Effector memory CD4-positive, alpha-beta T cell (primary cell): ENCODE measurements at regions not wholly inside any gene's neighbourhood (a gene's known extent, or its start where the extent isn't known, plus 50 kb on each side); places are given as distances from the start of the nearest gene placed in this dataset.

ENCODE experiments used
- DNase-seq, 3 donors: peaks; one replicate each; pipeline ENCODE4 v3.0.0-alpha.2; 2020
- H3K27ac ChIP-seq: 2 replicates; pipeline ENCODE4 v1.7.0; 2013; ENCODE audit warnings: mild to moderate bottlenecking, low read length, moderate library complexity; ENCODE audit not compliant: insufficient read depth, poor library complexity, severe bottlenecking
- H3K27me3 ChIP-seq: replicated peaks from 2 replicates; pipeline ENCODE4 v1.7.0; 2013; ENCODE audit warnings: mild to moderate bottlenecking, low read length; ENCODE audit not compliant: insufficient read depth, control insufficient read depth, poor library complexity, severe bottlenecking
- H3K36me3 ChIP-seq: 2 replicates; pipeline ENCODE4 v1.7.0; 2013; ENCODE audit warnings: mild to moderate bottlenecking, low read length, moderate library complexity; ENCODE audit not compliant: control insufficient read depth, insufficient read depth
- H3K4me1 ChIP-seq: 2 replicates; pipeline ENCODE4 v1.7.0; 2013; ENCODE audit warnings: low read length, mild to moderate bottlenecking; ENCODE audit not compliant: control insufficient read depth, insufficient read depth, poor library complexity, severe bottlenecking
- H3K4me3 ChIP-seq: 2 replicates; pipeline ENCODE4 v1.7.0; 2013; ENCODE audit warnings: low read length, low read depth, mild to moderate bottlenecking; ENCODE audit not compliant: insufficient read depth, poor library complexity, severe bottlenecking
- H3K9me3 ChIP-seq: 2 replicates; pipeline ENCODE4 v1.7.0; 2013; ENCODE audit warnings: mild to moderate bottlenecking, low read length, moderate library complexity; ENCODE audit not compliant: control insufficient read depth

- no peaks in the 10 kb centered on the region for H3K36me3 ChIP-seq
- no peaks in the 10 kb centered on the region for H3K9me3 ChIP-seq
- H3K4me3 ChIP-seq, result no peak overlapping the region
- no peak overlapping the region for H3K27ac ChIP-seq
- DNase-seq, result no peak
- H3K4me1 ChIP-seq, result no peaks in the 10 kb centered on the region
- H3K27me3 ChIP-seq, result no peaks in the 10 kb centered on the region
Observed at GRCh38 chr10:2083591-2083990, 346.3 kb upstream of the ADARB2 start.

GRCh38 chr10:2081501-2081900 lies 344.2 kb upstream of the ADARB2 start:
- no peak overlapping the region for H3K27ac ChIP-seq
- no peak for DNase-seq
- H3K36me3 ChIP-seq, result no peaks in the 10 kb centered on the region
- H3K4me1 ChIP-seq, result no peaks in the 10 kb centered on the region
- H3K9me3 ChIP-seq, result no peaks in the 10 kb centered on the region
- H3K27me3 ChIP-seq, result no peaks in the 10 kb centered on the region
- no peak overlapping the region for H3K4me3 ChIP-seq

GRCh38 chr10:2079603-2080078 lies 342.3 kb upstream of the ADARB2 start:
- H3K4me1 ChIP-seq, result no peaks in the 10 kb centered on the region
- H3K9me3 ChIP-seq, result no peaks in the 10 kb centered on the region
- no peak for DNase-seq
- H3K4me3 ChIP-seq, result no peak overlapping the region
- no peak overlapping the region for H3K27ac ChIP-seq
- no peaks in the 10 kb centered on the region for H3K36me3 ChIP-seq
- H3K27me3 ChIP-seq, result no peaks in the 10 kb centered on the region

GRCh38 chr10:2077231-2077630 lies 339.9 kb upstream of the ADARB2 start:
- Histone ChIP-seq H3K27me3 (no peaks in the 10 kb centered on the region), H3K27ac (no peak overlapping the region), H3K36me3 (no peaks in the 10 kb centered on the region), H3K4me3 (no peak overlapping the region), H3K4me1 (no peaks in the 10 kb centered on the region), H3K9me3 (no peaks in the 10 kb centered on the region)
- no peak for DNase-seq

- no peaks in the 10 kb centered on the region for H3K9me3 ChIP-seq
- H3K27me3 ChIP-seq, result no peaks in the 10 kb centered on the region
- H3K4me1 ChIP-seq, result no peaks in the 10 kb centered on the region
- H3K27ac ChIP-seq, result no peak overlapping the region
- H3K4me3 ChIP-seq, result no peak overlapping the region
- no peaks in the 10 kb centered on the region for H3K36me3 ChIP-seq
- DNase-seq, result no peak
Observed at GRCh38 chr10:2076528-2076927, 339.2 kb upstream of the ADARB2 start.

- no peaks in the 10 kb centered on the region for H3K9me3 ChIP-seq
- DNase-seq, result no peak
- H3K36me3 ChIP-seq, result no peaks in the 10 kb centered on the region
- H3K4me1 ChIP-seq, result no peaks in the 10 kb centered on the region
- H3K27ac ChIP-seq, result no peak overlapping the region
- no peaks in the 10 kb centered on the region for H3K27me3 ChIP-seq
- no peak overlapping the region for H3K4me3 ChIP-seq
Observed at GRCh38 chr10:2067015-2067414, 329.7 kb upstream of the ADARB2 start.

- Histone ChIP-seq H3K36me3 (no peaks in the 10 kb centered on the region), H3K27ac (no peak overlapping the region), H3K27me3 (no peaks in the 10 kb centered on the region), H3K9me3 (no peaks in the 10 kb centered on the region), H3K4me1 (no peaks in the 10 kb centered on the region), H3K4me3 (no peak overlapping the region)
- DNase-seq, result no peak
Observed at GRCh38 chr10:2054728-2055127, 317.4 kb upstream of the ADARB2 start.

GRCh38 chr10:2053805-2054204 lies 316.5 kb upstream of the ADARB2 start:
- no peaks in the 10 kb centered on the region for H3K9me3 ChIP-seq

GRCh38 chr10:2051108-2051507 lies 313.8 kb upstream of the ADARB2 start:
- H3K9me3 ChIP-seq, result no peaks in the 10 kb centered on the region
- H3K4me1 ChIP-seq, result no peaks in the 10 kb centered on the region
- H3K27ac ChIP-seq, result no peak overlapping the region
- no peaks in the 10 kb centered on the region for H3K27me3 ChIP-seq
- no peak for DNase-seq
- H3K4me3 ChIP-seq, result no peak overlapping the region
- no peaks in the 10 kb centered on the region for H3K36me3 ChIP-seq

More at GRCh38 chr10:2053805-2054204, 316.5 kb upstream of the ADARB2 start:
- Histone ChIP-seq H3K4me1 (no peaks in the 10 kb centered on the region), H3K36me3 (no peaks in the 10 kb centered on the region), H3K4me3 (no peak overlapping the region), H3K27me3 (no peaks in the 10 kb centered on the region), H3K27ac (no peak overlapping the region)
- DNase-seq, result no peak

- H3K27me3 ChIP-seq, result no peaks in the 10 kb centered on the region
- H3K4me3 ChIP-seq, result no peak overlapping the region
- no peaks in the 10 kb centered on the region for H3K9me3 ChIP-seq
- H3K36me3 ChIP-seq, result no peaks in the 10 kb centered on the region
- no peak for DNase-seq
- H3K27ac ChIP-seq, result no peak overlapping the region
- H3K4me1 ChIP-seq, result no peaks in the 10 kb centered on the region
Observed at GRCh38 chr10:2049560-2049959, 312.2 kb upstream of the ADARB2 start.
